Hepatocyte (in vitro differentiated cells): ENCODE measurements at regions not wholly inside any gene's neighbourhood (a gene's known extent, or its start where the extent isn't known, plus 50 kb on each side); places are given as distances from the start of the nearest gene placed in this dataset.

Experiments
- DNase-seq: peaks from one replicate; pipeline ENCODE4 v3.0.0-alpha.2; 2016; ENCODE audit warnings: low spot score
- H2AFZ ChIP-seq: fragments of 200-600 bp; sonication (generic); 2 replicates; pipeline ENCODE4 v1.6.0; 2016; ENCODE audit warnings: antibody characterized with exemption, mild to moderate bottlenecking
- H3K27ac ChIP-seq: fragments of 200-600 bp; sonication (generic); 2 replicates; pipeline ENCODE4 v1.5.1; 2016; ENCODE audit warnings: mild to moderate bottlenecking
- H3K27me3 ChIP-seq: fragments of 200-600 bp; sonication (generic); 2 replicates; pipeline ENCODE4 v1.6.1; 2016
- H3K36me3 ChIP-seq: fragments of 200-600 bp; sonication (generic); replicated peaks from 2 replicates; pipeline ENCODE4 v1.5.1; 2016; ENCODE audit warnings: low read depth; ENCODE audit not compliant: insufficient read depth
- H3K4me1 ChIP-seq: fragments of 200-600 bp; sonication (generic); 2 replicates; pipeline ENCODE4 v1.5.1; 2016; ENCODE audit warnings: mild to moderate bottlenecking, moderate library complexity; ENCODE audit not compliant: insufficient read depth
- H3K4me2 ChIP-seq: fragments of 200-600 bp; sonication (generic); 2 replicates; pipeline ENCODE4 v1.6.0; 2016
- H3K4me3 ChIP-seq: fragments of 200-600 bp; sonication (generic); 2 replicates; pipeline ENCODE4 v1.5.1; 2016; ENCODE audit warnings: mild to moderate bottlenecking
- H3K79me2 ChIP-seq: fragments of 200-600 bp; sonication (generic); 2 replicates; pipeline ENCODE4 v1.6.0; 2017; ENCODE audit warnings: mild to moderate bottlenecking
- H3K9me2 ChIP-seq: fragments of 200-600 bp; sonication (generic); replicated peaks from 2 replicates; pipeline ENCODE4 v1.6.0; 2017; ENCODE audit warnings: mild to moderate bottlenecking; ENCODE audit not compliant: insufficient read depth
- H3K9me3 ChIP-seq: fragments of 200-600 bp; sonication (generic); 2 replicates; pipeline ENCODE4 v1.5.1; 2016; ENCODE audit warnings: low read depth, mild to moderate bottlenecking
- H4K20me1 ChIP-seq: fragments of 200-600 bp; sonication (generic); 2 replicates; pipeline ENCODE4 v1.6.0; 2016; ENCODE audit warnings: mild to moderate bottlenecking; ENCODE audit not compliant: insufficient read depth, poor library complexity, severe bottlenecking
- CTCF ChIP-seq: fragments of 200-600 bp; sonication (generic); IDR thresholded peaks from 2 replicates; pipeline ENCODE4 v1.5.1; 2016; ENCODE audit warnings: antibody characterized with exemption, mild to moderate bottlenecking; ENCODE audit not compliant: poor library complexity
- EZH2 ChIP-seq: fragments of 200-600 bp; sonication (generic); IDR thresholded peaks from 2 replicates; pipeline ENCODE4 v1.6.1; 2016; ENCODE audit warnings: antibody characterized with exemption, mild to moderate bottlenecking, borderline replicate concordance
- EZH2phosphoT487 ChIP-seq: fragments of 200-600 bp; sonication (generic); IDR thresholded peaks from one replicate; pipeline ENCODE4 v1.6.1; 2018; ENCODE audit warnings: antibody characterized with exemption, mild to moderate bottlenecking, low read depth, moderate library complexity; ENCODE audit not compliant: unreplicated experiment, severe bottlenecking
- WGBS: methylation state at CpG from one replicate; pipeline ENCODE4 v1.1.6; 2016; ENCODE audit warnings: low lambda C conversion rate; ENCODE audit errors: missing lambda C conversion rate; 5-methylcytosine and 5-hydroxymethylcytosine counted together

DNA sequence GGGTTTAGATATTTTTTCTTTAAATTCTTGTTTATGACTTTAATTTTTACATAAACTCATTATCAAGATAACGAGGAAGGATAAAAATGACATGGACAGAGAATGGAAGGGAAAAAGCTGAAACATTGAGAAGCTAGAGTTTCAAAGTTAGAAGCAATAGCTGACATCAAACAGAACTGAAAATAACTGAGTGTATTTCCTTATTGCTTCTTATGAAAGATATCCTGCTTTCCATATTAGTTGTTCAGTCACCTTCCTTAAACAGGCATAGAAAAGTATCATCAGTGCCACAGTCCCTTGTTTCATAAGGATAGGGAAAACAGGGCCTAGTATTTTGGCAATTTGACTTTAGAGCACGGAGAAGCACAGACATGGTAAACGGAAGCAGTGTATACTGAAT lies 460.5 kb upstream of the GHITM start:
- H3K9me3 ChIP-seq, result no peaks in the 10 kb centered on the region
- no peak overlapping the region for H3K4me2 ChIP-seq
- H3K9me2 ChIP-seq, result no peaks in the 10 kb centered on the region
- WGBS, result 97% methylated on average over 3 of the region's 3 CpGs
- peaks cover 7% of the 10 kb centered on the region for H3K4me1 ChIP-seq
- DNase-seq, result no peak
- no peaks in the 10 kb centered on the region for H4K20me1 ChIP-seq
- no peak overlapping the region for H2AFZ ChIP-seq
- no peaks in the 10 kb centered on the region for H3K36me3 ChIP-seq
- H3K4me3 ChIP-seq, result no peak overlapping the region
- no peaks in the 10 kb centered on the region for H3K79me2 ChIP-seq
- TF ChIP-seq EZH2phosphoT487 (no peak), EZH2 (no peak), CTCF (no peak)
- no peaks in the 10 kb centered on the region for H3K27me3 ChIP-seq
- H3K27ac ChIP-seq, result no peak overlapping the region

DNA sequence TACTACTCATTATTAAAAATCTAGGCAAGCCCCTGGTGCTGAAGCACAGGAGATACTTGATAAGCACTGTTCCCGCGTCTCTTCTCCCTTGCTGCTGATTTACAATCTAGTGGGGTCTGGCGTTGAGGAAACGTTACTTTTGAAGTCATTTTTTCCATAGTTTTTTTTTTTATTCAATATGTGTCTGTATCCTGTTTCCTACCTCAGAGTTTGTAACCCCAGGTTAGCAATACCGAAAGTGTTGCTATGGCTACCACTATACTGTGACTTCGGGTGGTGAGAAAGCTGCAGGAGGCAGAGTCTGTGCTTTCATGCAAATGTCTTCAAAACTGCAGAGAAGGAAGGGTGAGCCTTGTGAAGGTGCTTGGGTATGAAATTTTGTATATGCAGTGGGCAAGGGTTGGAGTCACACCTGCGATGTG lies 458.8 kb upstream of the GHITM start:
- H3K36me3 ChIP-seq, result no peaks in the 10 kb centered on the region
- no peaks in the 10 kb centered on the region for H3K9me3 ChIP-seq
- no peaks in the 10 kb centered on the region for H4K20me1 ChIP-seq
- H3K4me3 ChIP-seq, result no peak overlapping the region
- H3K27me3 ChIP-seq, result no peaks in the 10 kb centered on the region
- H3K9me2 ChIP-seq, result no peaks in the 10 kb centered on the region
- no peaks in the 10 kb centered on the region for H3K79me2 ChIP-seq
- H2AFZ ChIP-seq, result no peak overlapping the region
- DNase-seq, result no peak
- TF ChIP-seq EZH2phosphoT487 (no peak), CTCF (no peak), EZH2 (no peak)
- whole genome bisulfite sequencing, result 82% methylated on average over 7 of the region's 7 CpGs
- H3K4me2 ChIP-seq, result no peak overlapping the region
- H3K4me1 ChIP-seq, result peaks cover 7% of the 10 kb centered on the region
- H3K27ac ChIP-seq, result no peak overlapping the region

DNA sequence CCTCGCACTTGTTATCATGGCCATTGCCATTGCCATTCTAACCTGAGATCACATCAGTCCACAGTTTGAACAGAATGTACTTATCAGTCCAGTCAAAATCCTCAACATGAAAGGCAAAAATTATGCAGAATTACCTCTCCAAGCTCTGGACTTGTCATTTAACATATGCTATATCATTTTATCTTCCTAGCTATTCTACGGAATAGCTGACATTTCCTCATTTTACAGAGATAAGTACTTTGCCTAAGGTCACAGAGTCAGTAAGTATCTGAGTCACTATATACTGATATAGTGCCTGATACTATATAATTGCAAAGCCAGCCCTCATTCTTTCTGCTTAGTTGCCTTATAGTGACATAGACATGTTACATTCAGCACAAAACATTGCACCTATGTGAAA lies 456.9 kb upstream of the GHITM start:
- H3K27me3 ChIP-seq, result no peaks in the 10 kb centered on the region
- H4K20me1 ChIP-seq, result no peaks in the 10 kb centered on the region
- H3K9me2 ChIP-seq, result no peaks in the 10 kb centered on the region
- no peak overlapping the region for H3K4me3 ChIP-seq
- H3K9me3 ChIP-seq, result no peaks in the 10 kb centered on the region
- no peak overlapping the region for H3K27ac ChIP-seq
- no peaks in the 10 kb centered on the region for H3K36me3 ChIP-seq
- H3K4me1 ChIP-seq, result peaks cover 7% of the 10 kb centered on the region
- H2AFZ ChIP-seq, result no peak overlapping the region
- H3K4me2 ChIP-seq, result no peak overlapping the region
- no peak for TF ChIP-seq EZH2phosphoT487
- no peak for TF ChIP-seq CTCF
- TF ChIP-seq EZH2, result no peak
- H3K79me2 ChIP-seq, result no peaks in the 10 kb centered on the region
- DNase-seq, result no peak
- 79% methylated on average over 2 of the region's 2 CpGs for whole genome bisulfite sequencing

- Histone ChIP-seq H4K20me1 (no peaks in the 10 kb centered on the region), H2AFZ (no peak overlapping the region), H3K4me1 (no peaks in the 10 kb centered on the region), H3K27ac (no peak overlapping the region), H3K4me3 (no peak overlapping the region), H3K27me3 (no peaks in the 10 kb centered on the region), H3K4me2 (no peak overlapping the region), H3K9me2 (no peaks in the 10 kb centered on the region), H3K9me3 (no peaks in the 10 kb centered on the region), H3K79me2 (no peaks in the 10 kb centered on the region), H3K36me3 (no peaks in the 10 kb centered on the region)
- TF ChIP-seq EZH2, result no peak
- WGBS, result 69% methylated on average over 5 of the region's 5 CpGs
- no peak for DNase-seq
Observed at GRCh38 chr10:83685458-83685857, 453.9 kb upstream of the GHITM start.
